ENCODE measurements at regions not wholly inside any gene's neighbourhood (a gene's known extent, or its start where the extent isn't known, plus 50 kb on each side); places are given as distances from the start of the nearest gene placed in this dataset.
"Not testable (repeated sequence)": the region's sequence is repeated elsewhere in the genome, so short reads cannot be mapped to it uniquely, and the experiment has no call there.

GRCh38 chr2:87405531-87406216, 342.2 kb upstream of the PLGLB2 start:
- TF ChIP-seq EZH2 (IDR thresholded peaks at IDR 0.05; ENCODE audit: insufficient read depth, poor library complexity, severe bottlenecking); EZH2phosphoT487 (IDR thresholded peaks at IDR 0.05; ENCODE audit: insufficient read depth, low read depth): not testable (repeated sequence)
